ENCODE measurements at regions not wholly inside any gene's neighbourhood (a gene's known extent, or its start where the extent isn't known, plus 50 kb on each side); places are given as distances from the start of the nearest gene placed in this dataset.
A peak's percentile ranks its signal among the peaks of the same experiment; 100 is the strongest.

DNA sequence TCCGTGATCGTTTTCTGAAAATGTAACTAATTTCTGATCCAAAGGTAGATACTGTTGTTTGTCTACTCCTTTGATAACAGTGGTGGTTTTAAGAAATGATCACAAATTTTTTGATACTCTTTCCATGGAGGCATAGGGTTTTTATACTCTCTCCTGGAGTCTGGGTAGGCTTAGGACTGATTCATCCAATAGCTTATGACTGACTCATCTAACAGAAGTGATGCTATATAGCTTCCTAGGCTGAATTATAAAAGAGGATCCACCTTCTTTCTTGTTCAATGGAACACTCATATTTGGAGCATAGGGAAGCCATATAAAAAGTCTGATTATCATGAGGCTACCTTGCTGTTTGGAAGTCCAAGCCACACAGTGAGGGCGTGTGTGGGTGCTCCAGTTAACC is 84.3 kb downstream of the CHST2 start:
- no peak for ATAC-seq
- intact Hi-C loops (cut with DNase I): no loop called here

GRCh38 chr3:143206955-143207337 is 87.4 kb downstream of the CHST2 start:
- no peak for ATAC-seq
- intact Hi-C loops (cut with DNase I): no loop called here
- DNase-seq (ENCODE audit: low spot score): no peak

More for the DNA sequence above, 84.3 kb downstream of the CHST2 start:
- no peak for DNase-seq (ENCODE audit: low spot score)

GRCh38 chr3:143207338-143207961 is 87.9 kb downstream of the CHST2 start:
- intact Hi-C loops (cut with DNase I): no loop called here
- ATAC-seq (no peak), DNase-seq (ENCODE audit: low spot score) (no peak)

DNA sequence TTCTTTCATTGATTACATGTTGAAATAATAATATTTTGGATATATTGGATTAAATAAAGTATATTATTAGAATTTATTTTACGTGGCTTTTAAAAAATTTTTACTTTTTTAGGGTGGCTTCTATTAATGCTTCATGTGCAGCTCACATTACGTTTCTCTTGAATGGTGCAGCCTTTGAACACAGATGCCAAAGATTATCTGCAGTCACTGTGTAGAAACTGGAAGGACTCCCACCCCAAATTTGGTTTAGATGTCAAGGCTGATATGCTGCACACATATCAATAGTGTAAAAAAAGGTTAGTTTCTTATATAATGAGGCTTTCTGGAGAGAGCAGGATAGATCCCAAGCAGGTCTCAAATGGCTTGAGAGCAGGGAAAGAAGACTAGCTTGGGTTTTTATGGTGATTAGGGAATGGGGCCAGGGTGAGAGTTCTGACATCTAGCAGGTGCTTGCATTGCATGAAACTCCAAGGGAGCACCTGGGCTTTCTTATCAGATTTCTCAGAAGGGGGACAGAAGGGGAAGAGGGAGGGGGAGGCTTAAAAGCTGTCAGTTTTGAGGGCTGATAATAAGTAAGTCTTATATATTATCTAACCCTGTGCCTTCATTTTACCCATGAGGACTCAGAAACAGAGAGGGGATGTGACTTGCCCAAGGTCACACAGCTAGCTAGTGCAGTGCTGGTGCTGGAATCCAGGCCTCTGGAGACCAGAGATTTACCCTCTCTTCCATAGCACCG is 89.6 kb downstream of the CHST2 start:
- no peak for ATAC-seq
- intact Hi-C loops (cut with DNase I): no loop called here
- no peak for DNase-seq (ENCODE audit: low spot score)

GRCh38 chr3:143209715-143210059 is 90.1 kb downstream of the CHST2 start:
- ATAC-seq (peak; percentile 39), DNase-seq (ENCODE audit: low spot score) (no peak)
- intact Hi-C loops (cut with DNase I): no loop called here

GRCh38 chr3:143210141-143210540 is 90.6 kb downstream of the CHST2 start:
- intact Hi-C loops (cut with DNase I): no loop called here
- ATAC-seq: peak; percentile 44
- DNase-seq (ENCODE audit: low spot score): no peak

- no peak for ATAC-seq
Measured at GRCh38 chr3:143215059-143215458, 95.5 kb downstream of the CHST2 start.

More at GRCh38 chr3:143215059-143215458, 95.5 kb downstream of the CHST2 start:
- DNase-seq (ENCODE audit: low spot score): no peak
- intact Hi-C loops (cut with DNase I): no loop called here

Measured in sciatic nerve (tissue), 2 donors.